ENCODE measurements at regions not wholly inside any gene's neighbourhood (a gene's known extent, or its start where the extent isn't known, plus 50 kb on each side); places are given as distances from the start of the nearest gene placed in this dataset.

DNA sequence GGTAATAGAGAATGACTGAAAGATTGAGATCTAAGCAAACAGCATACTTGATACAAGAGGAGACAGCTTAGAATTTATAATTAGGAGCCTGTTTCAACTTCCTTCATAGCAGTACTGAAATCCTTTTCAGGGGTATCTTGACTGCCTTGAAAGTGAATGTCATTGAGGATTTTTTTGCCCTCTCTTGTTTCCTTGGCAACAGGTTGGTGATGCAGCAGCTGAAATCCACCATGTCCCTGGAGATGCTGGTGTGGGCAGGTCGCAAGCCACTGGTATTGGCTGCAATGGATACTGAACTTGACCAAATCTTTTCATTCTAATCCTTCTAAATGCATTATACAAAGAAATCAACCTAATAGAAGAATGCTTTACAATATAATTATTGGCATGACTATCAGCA is 59.3 kb upstream of the GAP43 start:
- Histone ChIP-seq H3K4me1 (ENCODE audit: control insufficient read depth, extremely low read depth, insufficient read depth, low read length) (no peaks in the 10 kb centered on the region), H3K36me3 (ENCODE audit: control insufficient read depth, insufficient read depth, low read length) (no peaks in the 10 kb centered on the region), H2AFZ (ENCODE audit: low read length) (no peak overlapping the region), H3K4me3 (replicated peaks in 1 of 4; ENCODE audit: control extremely low read depth in 1 of 4, insufficient read depth in 1 of 4, low read depth in 3 of 4, low read length in 4 of 4) (no peak overlapping the region), H3K27ac (ENCODE audit: insufficient read depth, low read length) (no peak overlapping the region), H3K4me2 (ENCODE audit: extremely low read depth, insufficient read depth, low read length) (no peak overlapping the region), H3K79me2 (ENCODE audit: control insufficient read depth, insufficient read depth, low read length) (no peaks in the 10 kb centered on the region), H3K27me3 (ENCODE audit: control insufficient read depth, insufficient read depth, low read length) (peaks cover 3% of the 10 kb centered on the region), H4K20me1 (ENCODE audit: control insufficient read depth, extremely low read depth, insufficient read depth, low read length) (no peaks in the 10 kb centered on the region), H3K9me3 (ENCODE audit: control insufficient read depth, insufficient read depth, low read depth, low read length) (no peaks in the 10 kb centered on the region), H3K9ac (ENCODE audit: insufficient read depth, low read length) (no peak overlapping the region)
- TF ChIP-seq, protein P1, sequence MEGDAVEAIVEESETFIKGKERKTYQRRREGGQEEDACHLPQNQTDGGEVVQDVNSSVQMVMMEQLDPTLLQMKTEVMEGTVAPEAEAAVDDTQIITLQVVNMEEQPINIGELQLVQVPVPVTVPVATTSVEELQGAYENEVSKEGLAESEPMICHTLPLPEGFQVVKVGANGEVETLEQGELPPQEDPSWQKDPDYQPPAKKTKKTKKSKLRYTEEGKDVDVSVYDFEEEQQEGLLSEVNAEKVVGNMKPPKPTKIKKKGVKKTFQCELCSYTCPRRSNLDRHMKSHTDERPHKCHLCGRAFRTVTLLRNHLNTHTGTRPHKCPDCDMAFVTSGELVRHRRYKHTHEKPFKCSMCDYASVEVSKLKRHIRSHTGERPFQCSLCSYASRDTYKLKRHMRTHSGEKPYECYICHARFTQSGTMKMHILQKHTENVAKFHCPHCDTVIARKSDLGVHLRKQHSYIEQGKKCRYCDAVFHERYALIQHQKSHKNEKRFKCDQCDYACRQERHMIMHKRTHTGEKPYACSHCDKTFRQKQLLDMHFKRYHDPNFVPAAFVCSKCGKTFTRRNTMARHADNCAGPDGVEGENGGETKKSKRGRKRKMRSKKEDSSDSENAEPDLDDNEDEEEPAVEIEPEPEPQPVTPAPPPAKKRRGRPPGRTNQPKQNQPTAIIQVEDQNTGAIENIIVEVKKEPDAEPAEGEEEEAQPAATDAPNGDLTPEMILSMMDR (conservative IDR thresholded peaks at IDR 0.05 in 1 of 2, IDR thresholded peaks at IDR 0.05 in 1 of 2; ENCODE audit: low read depth in 1 of 2, low read length in 2 of 2), result no peak
- no peak for TF ChIP-seq EZH2 (IDR thresholded peaks at IDR 0.05; ENCODE audit: low read length, missing control alignments)
- no peak for DNase-seq (ENCODE audit: low read depth in 2 of 2)

DNA sequence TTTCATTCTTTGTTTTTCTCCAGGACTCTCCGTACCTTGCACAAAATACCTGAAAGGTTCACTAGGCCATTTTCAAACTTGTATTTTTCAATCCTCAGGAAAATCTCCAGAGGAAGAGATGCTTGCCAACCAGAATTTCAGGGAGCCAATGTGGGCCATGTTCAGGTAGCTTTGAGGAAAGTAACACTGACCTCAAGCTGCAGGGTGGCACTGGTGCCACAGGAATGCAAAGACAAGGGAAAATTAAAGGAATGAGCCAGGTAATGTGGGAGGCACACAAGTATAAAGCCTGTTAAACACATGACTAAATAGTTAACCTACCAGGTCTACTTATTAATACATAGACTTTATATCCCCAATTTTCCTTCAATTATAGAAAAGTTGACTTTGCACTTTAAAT is 51.9 kb upstream of the GAP43 start:
- Histone ChIP-seq H3K36me3 (ENCODE audit: control insufficient read depth, insufficient read depth, low read length) (no peaks in the 10 kb centered on the region), H3K9ac (ENCODE audit: insufficient read depth, low read length) (no peak overlapping the region), H2AFZ (ENCODE audit: low read length) (no peak overlapping the region), H4K20me1 (ENCODE audit: control insufficient read depth, extremely low read depth, insufficient read depth, low read length) (no peaks in the 10 kb centered on the region), H3K4me3 (replicated peaks in 1 of 4; ENCODE audit: control extremely low read depth in 1 of 4, insufficient read depth in 1 of 4, low read depth in 3 of 4, low read length in 4 of 4) (no peak overlapping the region), H3K27ac (ENCODE audit: insufficient read depth, low read length) (no peak overlapping the region), H3K9me3 (ENCODE audit: control insufficient read depth, insufficient read depth, low read depth, low read length) (no peaks in the 10 kb centered on the region), H3K79me2 (ENCODE audit: control insufficient read depth, insufficient read depth, low read length) (no peaks in the 10 kb centered on the region), H3K27me3 (ENCODE audit: control insufficient read depth, insufficient read depth, low read length) (no peaks in the 10 kb centered on the region), H3K4me2 (ENCODE audit: extremely low read depth, insufficient read depth, low read length) (no peak overlapping the region), H3K4me1 (ENCODE audit: control insufficient read depth, extremely low read depth, insufficient read depth, low read length) (no peaks in the 10 kb centered on the region)
- TF ChIP-seq, protein P1 (conservative IDR thresholded peaks at IDR 0.05 in 1 of 2, IDR thresholded peaks at IDR 0.05 in 1 of 2; ENCODE audit: low read depth in 1 of 2, low read length in 2 of 2), result no peak
- TF ChIP-seq EZH2 (IDR thresholded peaks at IDR 0.05; ENCODE audit: low read length, missing control alignments), result no peak
- no peak for DNase-seq (ENCODE audit: low read depth in 2 of 2)
